Thymus (tissue), 11 donors: ENCODE measurements at regions not wholly inside any gene's neighbourhood (a gene's known extent, or its start where the extent isn't known, plus 50 kb on each side); places are given as distances from the start of the nearest gene placed in this dataset.

Experiments used
- DNase-seq, 9 donors: peaks; one replicate each; pipeline ENCODE4 v3.0.0-alpha.2; 2013; ENCODE audit warnings: low spot score in 9 of 9, low read depth in 6 of 9, missing footprints in 1 of 9
- H3K27ac ChIP-seq, 2 donors: one replicate each; pipeline ENCODE4 v1.5.1; 2013; ENCODE audit warnings: control low read depth in 1 of 2, low read depth in 1 of 2, low read length in 1 of 2, mild to moderate bottlenecking in 1 of 2, moderate library complexity in 1 of 2
- H3K27me3 ChIP-seq, 2 donors: one replicate each; pipeline ENCODE4 v1.5.1; 2013; ENCODE audit warnings: low read length in 1 of 2; ENCODE audit not compliant: control insufficient read depth in 2 of 2, insufficient read depth in 1 of 2
- H3K36me3 ChIP-seq, 2 donors: one replicate each; pipeline ENCODE4 v1.5.1; 2013; ENCODE audit warnings: low read length in 1 of 2, mild to moderate bottlenecking in 1 of 2, moderate library complexity in 1 of 2; ENCODE audit not compliant: control insufficient read depth in 2 of 2, insufficient read depth in 2 of 2
- H3K4me1 ChIP-seq, 2 donors: one replicate each; pipeline ENCODE4 v1.5.1; 2013; ENCODE audit warnings: low read length in 2 of 2; ENCODE audit not compliant: control insufficient read depth in 2 of 2, insufficient read depth in 2 of 2
- H3K4me3 ChIP-seq, 2 donors: one replicate each; pipeline ENCODE4 v1.5.1; 2013; ENCODE audit warnings: low read length in 2 of 2, control low read depth in 1 of 2, mild to moderate bottlenecking in 1 of 2
- H3K9me3 ChIP-seq, 2 donors: one replicate each; pipeline ENCODE4 v1.5.1; 2013; ENCODE audit warnings: low read length in 1 of 2, mild to moderate bottlenecking in 1 of 2; ENCODE audit not compliant: control insufficient read depth in 2 of 2, insufficient read depth in 1 of 2
- WGBS: extraction: QIAGEN DNeasy Blood & Tissue Kit; methylation state at CpG from one replicate; pipeline ENCODE4 v1.1.7; 2013; 5-methylcytosine and 5-hydroxymethylcytosine counted together
- donor health status: healthy.

DNA sequence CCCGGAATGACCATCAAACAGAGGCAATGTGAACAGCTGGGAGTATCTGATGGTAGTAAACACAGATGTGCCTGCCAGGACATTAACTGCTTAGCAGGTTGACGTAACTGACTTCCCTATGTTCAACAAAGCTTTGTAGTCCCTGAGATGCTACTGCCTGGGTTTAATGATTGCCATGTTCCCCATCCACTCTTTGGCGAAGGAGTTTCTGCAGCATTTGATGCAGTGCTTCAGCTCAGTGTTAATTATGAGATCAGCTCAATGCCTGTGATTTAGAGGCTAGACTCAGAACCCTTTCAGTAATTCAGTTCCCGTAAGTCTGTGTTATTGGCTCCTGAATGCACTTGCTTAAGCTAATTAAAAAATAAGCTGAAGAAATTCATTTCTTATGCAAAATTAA is 547.3 kb upstream of the ZNF608 start:
- 98% methylated on average over 4 of the region's 4 CpGs for WGBS
- no peaks in the 10 kb centered on the region for H3K27me3 ChIP-seq
- H3K4me3 ChIP-seq = no peak overlapping the region
- no peaks in the 10 kb centered on the region for H3K36me3 ChIP-seq
- H3K9me3 ChIP-seq = no peaks in the 10 kb centered on the region
- no peak for DNase-seq
- no peak overlapping the region for H3K27ac ChIP-seq
- no peaks in the 10 kb centered on the region for H3K4me1 ChIP-seq

DNA sequence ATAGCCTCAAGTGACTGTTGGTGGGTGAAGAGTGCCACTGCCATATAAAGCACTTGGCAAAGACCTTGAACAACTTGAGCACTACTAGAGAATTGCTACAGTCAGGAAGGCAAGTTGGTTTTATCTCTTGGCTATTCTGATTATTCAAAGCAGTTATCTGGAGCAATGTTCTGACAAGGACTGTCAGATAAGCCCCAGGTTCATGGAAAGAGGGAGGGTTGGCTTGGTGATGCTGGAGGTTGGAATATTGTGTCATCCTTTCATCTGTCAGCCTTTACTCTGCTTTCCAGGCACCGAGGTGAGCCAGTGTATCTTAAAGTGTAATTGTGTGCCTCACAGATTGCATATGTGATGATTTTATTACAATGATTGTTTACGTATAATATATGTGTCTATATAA is 548.4 kb upstream of the ZNF608 start:
- Histone ChIP-seq H3K36me3 (no peaks in the 10 kb centered on the region), H3K27ac (no peak overlapping the region), H3K27me3 (no peaks in the 10 kb centered on the region), H3K4me1 (no peaks in the 10 kb centered on the region), H3K4me3 (no peak overlapping the region), H3K9me3 (no peaks in the 10 kb centered on the region)
- WGBS = 88% methylated on average over 2 of the region's 2 CpGs
- no peak for DNase-seq

DNA sequence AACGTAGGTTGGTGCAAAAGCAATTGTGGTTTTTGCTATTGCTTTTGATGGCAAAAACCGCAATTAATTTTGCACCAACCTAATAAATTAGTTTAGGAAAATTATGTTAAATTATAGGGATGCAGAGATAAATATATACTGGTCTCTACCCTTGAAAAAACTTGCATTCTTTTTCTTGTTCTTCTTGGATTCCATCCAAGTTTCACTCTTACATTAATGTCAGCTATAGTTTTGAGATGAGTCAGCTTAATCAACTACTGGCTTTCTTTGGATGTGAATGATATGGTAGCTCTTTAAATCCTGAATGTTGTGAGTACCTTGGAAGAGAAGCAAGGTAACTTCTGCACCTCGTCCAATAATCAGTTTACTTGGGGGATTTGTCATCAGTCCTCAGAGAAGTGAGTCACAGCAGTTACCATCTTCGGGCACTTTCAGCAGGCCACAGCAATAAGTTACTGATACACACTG is 549.0 kb upstream of the ZNF608 start:
- WGBS = 89% methylated on average over 4 of the region's 4 CpGs
- DNase-seq = no peak
- Histone ChIP-seq H3K36me3 (no peaks in the 10 kb centered on the region), H3K27me3 (no peaks in the 10 kb centered on the region), H3K4me1 (no peaks in the 10 kb centered on the region), H3K4me3 (no peak overlapping the region), H3K9me3 (no peaks in the 10 kb centered on the region), H3K27ac (no peak overlapping the region)

DNA sequence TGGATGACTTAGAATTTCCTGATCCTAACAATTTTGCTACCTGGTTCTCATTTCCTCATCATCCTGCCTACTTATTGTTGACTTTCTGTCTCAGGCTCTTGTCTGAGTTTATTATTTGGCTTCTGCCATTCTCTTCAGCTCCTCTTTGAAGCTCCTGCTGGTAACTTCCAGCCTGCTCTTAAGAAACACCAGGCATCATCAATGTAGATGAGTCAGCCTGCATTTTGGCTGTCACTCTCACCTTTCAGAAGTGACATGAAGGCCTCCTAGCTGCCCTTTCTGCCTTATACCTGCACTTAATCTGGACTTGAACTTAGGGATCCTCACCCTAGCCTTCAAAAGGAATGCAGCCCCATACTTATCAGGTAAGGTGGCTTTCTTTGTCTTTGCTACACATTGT is 551.8 kb upstream of the ZNF608 start:
- Histone ChIP-seq H3K27ac (no peak overlapping the region), H3K4me1 (no peaks in the 10 kb centered on the region), H3K27me3 (no peaks in the 10 kb centered on the region), H3K4me3 (no peak overlapping the region), H3K36me3 (no peaks in the 10 kb centered on the region), H3K9me3 (no peaks in the 10 kb centered on the region)
- no peak for DNase-seq

DNA sequence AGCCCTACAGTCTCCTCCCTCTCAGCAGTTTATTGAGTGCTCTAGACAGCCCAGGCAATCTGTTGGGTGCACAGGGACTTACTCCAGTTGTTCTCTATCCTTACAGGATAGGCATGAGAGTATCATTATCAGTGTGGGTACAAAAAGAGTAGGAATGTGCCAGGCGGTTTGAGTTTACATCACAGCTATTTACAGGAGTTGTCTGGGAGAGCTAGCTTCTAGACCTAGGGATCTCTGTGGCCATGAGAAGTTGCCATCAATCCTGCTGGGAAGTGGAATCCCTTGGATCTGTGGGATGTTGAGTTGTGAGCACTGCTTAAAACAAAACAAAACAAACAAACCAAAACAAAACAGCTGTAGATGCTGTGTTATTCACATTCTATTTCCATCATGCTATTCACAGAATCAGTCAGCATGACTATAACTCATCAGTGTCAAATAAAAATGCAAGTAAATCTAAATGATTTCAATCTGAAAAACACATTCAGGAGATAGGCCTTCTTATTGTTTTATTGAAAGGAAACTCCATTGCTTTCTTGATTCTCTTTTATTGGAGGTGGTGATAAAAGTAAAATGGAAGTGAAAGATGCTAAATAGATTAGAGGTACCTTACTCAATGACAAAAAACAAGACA is 552.4 kb upstream of the ZNF608 start:
- Histone ChIP-seq H3K4me1 (no peaks in the 10 kb centered on the region), H3K27me3 (no peaks in the 10 kb centered on the region), H3K36me3 (no peaks in the 10 kb centered on the region), H3K4me3 (no peak overlapping the region), H3K27ac (no peak overlapping the region), H3K9me3 (no peaks in the 10 kb centered on the region)
- no peak for DNase-seq
- WGBS = 97% methylated on average over 1 of the region's 1 CpG

DNA sequence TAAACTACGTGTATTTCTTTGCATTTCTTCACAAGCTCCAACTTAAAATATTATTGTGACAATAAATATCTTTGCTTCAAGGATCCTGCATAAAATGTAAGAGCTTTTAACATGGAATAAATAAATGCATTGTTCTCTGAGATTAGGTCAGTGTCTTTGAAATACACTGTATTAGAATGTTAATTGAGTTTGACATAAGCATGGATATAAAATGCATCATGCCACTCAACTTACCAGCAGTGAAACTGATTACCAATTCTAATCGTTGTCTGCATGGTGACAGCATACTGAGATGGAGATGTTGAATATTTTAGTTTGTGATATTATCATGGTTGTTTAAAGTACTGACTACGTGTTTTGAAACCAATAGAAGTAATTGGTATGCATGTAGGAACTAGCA is 555.3 kb upstream of the ZNF608 start:
- no peak overlapping the region for H3K4me3 ChIP-seq
- H3K4me1 ChIP-seq = no peaks in the 10 kb centered on the region
- 84% methylated on average over 3 of the region's 3 CpGs for WGBS
- no peaks in the 10 kb centered on the region for H3K9me3 ChIP-seq
- H3K27me3 ChIP-seq = no peaks in the 10 kb centered on the region
- H3K27ac ChIP-seq = no peak overlapping the region
- no peaks in the 10 kb centered on the region for H3K36me3 ChIP-seq
- no peak for DNase-seq

DNA sequence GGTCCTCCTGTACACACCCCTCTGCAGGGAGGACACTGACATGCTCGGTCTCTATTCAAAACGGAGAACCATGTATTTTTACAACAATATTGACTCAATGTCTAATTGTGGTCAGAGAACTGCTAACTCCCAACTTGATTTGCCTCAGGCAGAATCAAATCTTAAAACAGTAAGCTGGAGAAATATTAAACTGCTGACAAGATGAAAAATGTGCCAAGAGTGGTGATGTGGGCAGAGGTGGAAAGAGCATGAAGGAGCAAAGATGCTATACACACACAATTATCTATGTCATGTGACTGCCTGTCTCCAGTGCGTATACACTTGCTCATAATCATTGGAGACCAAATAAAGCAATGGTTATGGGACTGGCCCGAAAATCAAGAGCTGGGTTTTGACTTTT is 556.1 kb upstream of the ZNF608 start:
- no peaks in the 10 kb centered on the region for H3K36me3 ChIP-seq
- H3K9me3 ChIP-seq = no peaks in the 10 kb centered on the region
- H3K27ac ChIP-seq = no peak overlapping the region
- no peaks in the 10 kb centered on the region for H3K4me1 ChIP-seq
- no peak for DNase-seq
- H3K27me3 ChIP-seq = no peaks in the 10 kb centered on the region
- H3K4me3 ChIP-seq = no peak overlapping the region
- WGBS = 94% methylated on average over 4 of the region's 4 CpGs

DNA sequence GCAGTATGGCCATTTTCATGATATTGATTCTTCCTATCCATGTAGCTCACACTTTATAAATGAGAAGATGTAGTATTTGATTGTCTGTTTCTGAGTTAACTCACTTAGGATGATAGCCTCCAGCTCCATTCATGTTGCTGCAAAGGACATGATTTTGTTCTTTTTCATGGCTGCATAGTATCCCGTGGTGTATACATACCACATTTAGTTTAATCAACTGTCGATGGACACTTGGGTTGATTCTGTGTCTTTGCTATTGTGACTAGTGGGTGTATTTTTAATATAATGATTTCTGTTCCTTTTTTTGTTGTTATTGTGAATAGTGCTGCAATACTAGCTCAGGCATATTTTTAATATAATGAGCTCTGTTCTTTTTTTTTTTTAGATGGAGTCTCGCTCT is 560.3 kb upstream of the ZNF608 start:
- WGBS = 98% methylated on average over 3 of the region's 3 CpGs
- Histone ChIP-seq H3K27me3 (no peaks in the 10 kb centered on the region), H3K36me3 (no peaks in the 10 kb centered on the region), H3K27ac (no peak overlapping the region), H3K9me3 (no peaks in the 10 kb centered on the region), H3K4me3 (no peak overlapping the region), H3K4me1 (no peaks in the 10 kb centered on the region)
- DNase-seq = no peak

DNA sequence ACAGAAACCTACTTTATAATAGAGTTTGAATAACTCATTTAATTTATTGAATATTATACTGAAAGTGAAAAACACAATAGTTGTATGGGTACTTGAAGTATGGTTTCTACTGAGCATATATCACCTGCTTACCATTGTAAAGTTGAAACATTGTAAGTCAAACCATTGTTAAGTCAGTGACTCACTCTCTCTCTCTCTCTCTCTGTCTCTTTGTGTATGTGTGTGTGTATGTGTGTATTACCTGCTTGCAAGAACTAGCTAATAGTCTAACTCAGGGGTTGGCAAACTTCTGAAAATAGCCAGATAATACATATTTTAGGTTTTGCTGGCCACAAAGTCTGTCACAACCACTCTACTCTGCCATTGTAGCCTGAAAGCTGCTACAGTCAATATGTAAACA is 564.3 kb upstream of the ZNF608 start:
- Histone ChIP-seq H3K27ac (no peak overlapping the region), H3K4me1 (no peaks in the 10 kb centered on the region), H3K9me3 (no peaks in the 10 kb centered on the region), H3K36me3 (no peaks in the 10 kb centered on the region), H3K27me3 (no peaks in the 10 kb centered on the region), H3K4me3 (no peak overlapping the region)
- DNase-seq = no peak

DNA sequence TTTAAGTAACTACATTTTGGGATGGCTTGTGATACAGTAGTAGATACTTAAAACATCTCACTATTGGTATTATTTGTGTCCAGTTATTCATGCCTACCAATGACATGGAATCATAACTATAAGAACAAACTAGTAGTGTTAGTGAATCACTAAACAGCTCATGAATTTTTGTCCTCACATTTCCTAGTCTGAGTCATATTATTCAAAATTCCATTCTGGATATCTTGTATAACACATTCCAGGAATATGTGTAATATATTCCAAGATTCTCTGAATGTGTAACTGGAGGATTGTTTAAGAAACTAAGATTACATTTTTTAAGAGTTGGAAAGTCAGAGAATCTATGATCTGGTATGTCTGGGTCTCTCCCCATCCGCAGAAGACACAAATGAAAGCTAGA is 565.3 kb upstream of the ZNF608 start:
- DNase-seq = no peak
- 94% methylated on average over 1 of the region's 1 CpG for WGBS

More for the DNA sequence above, 565.3 kb upstream of the ZNF608 start:
- H3K9me3 ChIP-seq = no peaks in the 10 kb centered on the region
- H3K27me3 ChIP-seq = no peaks in the 10 kb centered on the region
- H3K36me3 ChIP-seq = no peaks in the 10 kb centered on the region
- no peaks in the 10 kb centered on the region for H3K4me1 ChIP-seq
- H3K27ac ChIP-seq = no peak overlapping the region
- H3K4me3 ChIP-seq = no peak overlapping the region
